Activated CD4-positive, alpha-beta T cell treated with anti-CD3 and anti-CD28 coated beads, Interleukin-2, amount 50 U/mL, for 4 hours (primary cell): ENCODE measurements at regions not wholly inside any gene's neighbourhood (a gene's known extent, or its start where the extent isn't known, plus 50 kb on each side); places are given as distances from the start of the nearest gene placed in this dataset.
"Not testable (repeated sequence)": the region's sequence is repeated elsewhere in the genome, so short reads cannot be mapped to it uniquely, and the experiment has no call there.

Experiments used
- DNase-seq, 2 experiments: peaks; one replicate each; pipeline ENCODE4 v3.0.0-alpha.2; 2020

GRCh38 chr15:26013981-26014380 is 150.9 kb upstream of the ATP10A start:
- no peak for DNase-seq

- no peak for DNase-seq
Observed at GRCh38 chr15:26011916-26012315, 148.8 kb upstream of the ATP10A start.

- DNase-seq, result no peak
Observed at GRCh38 chr15:26007151-26007550, 144.0 kb upstream of the ATP10A start.

- DNase-seq, result no peak
Observed at GRCh38 chr15:26001201-26001600, 138.1 kb upstream of the ATP10A start.

- no peak for DNase-seq
Observed at GRCh38 chr15:25993506-25993905, 130.4 kb upstream of the ATP10A start.

- no peak for DNase-seq
Observed at GRCh38 chr15:25990220-25990619, 127.1 kb upstream of the ATP10A start.

GRCh38 chr15:25989327-25989726 is 126.2 kb upstream of the ATP10A start:
- DNase-seq, result no peak

GRCh38 chr15:25988716-25989115 is 125.6 kb upstream of the ATP10A start:
- not testable (repeated sequence) for DNase-seq

GRCh38 chr15:25987638-25988037 is 124.5 kb upstream of the ATP10A start:
- no peak for DNase-seq

- DNase-seq, result no peak
Observed at GRCh38 chr15:25985165-25985564, 122.0 kb upstream of the ATP10A start.

- DNase-seq, result no peak
Observed at GRCh38 chr15:25982736-25983135, 119.6 kb upstream of the ATP10A start.

GRCh38 chr15:25981114-25981513 is 118.0 kb upstream of the ATP10A start:
- DNase-seq, result no peak

- no peak for DNase-seq
Observed at GRCh38 chr15:25972141-25972675, 109.1 kb upstream of the ATP10A start.

- no peak for DNase-seq
Observed at GRCh38 chr15:25971053-25971452, 107.9 kb upstream of the ATP10A start.

GRCh38 chr15:25969886-25970285 is 106.8 kb upstream of the ATP10A start:
- DNase-seq, result no peak

GRCh38 chr15:25967116-25967515 is 104.0 kb upstream of the ATP10A start:
- DNase-seq, result no peak

GRCh38 chr15:25965326-25965725 is 102.2 kb upstream of the ATP10A start:
- no peak for DNase-seq

GRCh38 chr15:25960273-25960672 is 97.1 kb upstream of the ATP10A start:
- DNase-seq, result no peak

- no peak for DNase-seq
Observed at GRCh38 chr15:25959100-25959499, 96.0 kb upstream of the ATP10A start.

GRCh38 chr15:25955628-25956027 is 92.5 kb upstream of the ATP10A start:
- DNase-seq, result no peak

- DNase-seq, result no peak
Observed at GRCh38 chr15:25954398-25954797, 91.3 kb upstream of the ATP10A start.

GRCh38 chr15:25950014-25950413 is 86.9 kb upstream of the ATP10A start:
- DNase-seq, result no peak

GRCh38 chr15:25947323-25948314 is 84.5 kb upstream of the ATP10A start:
- DNase-seq, result no peak

GRCh38 chr15:25946241-25946805 is 83.2 kb upstream of the ATP10A start:
- DNase-seq, result no peak
